Gastroesophageal sphincter (tissue), 4 donors: ENCODE measurements at regions not wholly inside any gene's neighbourhood (a gene's known extent, or its start where the extent isn't known, plus 50 kb on each side); places are given as distances from the start of the nearest gene placed in this dataset.

Experiments used
- ATAC-seq: fragments of 150-250 bp; one replicate; pipeline ENCODE4 v1.9.1; 2016; ENCODE audit warnings: mild to moderate bottlenecking, moderate library complexity
- H3K27ac ChIP-seq, 4 donors: fragments of 200-600 bp; sonication (generic) in 3 of 4; 1 replicate in 3 of 4; 2 replicates in 1 of 4; pipeline ENCODE4 v1.5.1; 2016 to 2019
- H3K27me3 ChIP-seq: fragments of 200-600 bp; sonication (generic); one replicate; pipeline ENCODE4 v1.5.1; 2019
- H3K36me3 ChIP-seq, 2 donors: fragments of 200-600 bp; sonication (generic); one replicate each; pipeline ENCODE4 v1.5.1; 2019; ENCODE audit warnings: control low read depth in 1 of 2
- H3K4me1 ChIP-seq, 3 donors: fragments of 200-600 bp; sonication (generic); 1 replicate in 2 of 3; 2 replicates in 1 of 3; pipeline ENCODE4 v1.5.1; 2016 to 2019; ENCODE audit warnings: control low read depth in 2 of 3
- H3K4me3 ChIP-seq, 2 donors: fragments of 200-600 bp; sonication (generic); one replicate each; pipeline ENCODE4 v1.5.1; 2019; ENCODE audit warnings: mild to moderate bottlenecking in 1 of 2, moderate library complexity in 1 of 2
- H3K9me3 ChIP-seq, 3 donors: fragments of 200-600 bp; sonication (generic); one replicate each; pipeline ENCODE4 v1.5.1; 2017 to 2019; ENCODE audit warnings: control low read depth in 2 of 3
- EP300 ChIP-seq: sonication (generic); formaldehyde crosslinking; IDR thresholded peaks from one replicate; pipeline ENCODE4 v1.6.1; 2017; ENCODE audit warnings: antibody characterized with exemption, mild to moderate bottlenecking
- POLR2A ChIP-seq, 2 donors: fragments of 450-650 bp; IDR thresholded peaks; one replicate each; pipeline ENCODE4 v1.6.1; 2017; ENCODE audit warnings: antibody characterized with exemption in 2 of 2, mild to moderate bottlenecking in 2 of 2, moderate library complexity in 1 of 2
- POLR2AphosphoS5 ChIP-seq: sonication (generic); formaldehyde crosslinking; IDR thresholded peaks from one replicate; pipeline ENCODE4 v1.6.1; 2017; ENCODE audit warnings: antibody characterized with exemption
- whole genome bisulfite sequencing, 2 donors: methylation state at CpG; one replicate each; pipeline ENCODE4 v1.1.5; 2018; ENCODE audit warnings: low coverage in 1 of 2; 5-methylcytosine and 5-hydroxymethylcytosine counted together
- TF ChIP-seq, protein P1 (sequence below), 4 experiments: fragments of 200-600 bp in 2 of 4; fragments of 450-650 bp in 2 of 4; sonication (generic) in 1 of 4; IDR thresholded peaks; one replicate each; pipeline ENCODE4 v1.5.1; 2017 to 2019; ENCODE audit warnings: antibody characterized with exemption in 4 of 4, mild to moderate bottlenecking in 2 of 4, moderate library complexity in 2 of 4

GRCh38 chr6:44036196-44036595 lies 91.1 kb downstream of the MRPL14 start:
- peaks cover 0 to 15% (median 1%) of the 10 kb centered on the region in 3 donors for H3K4me1 ChIP-seq
- H3K27me3 ChIP-seq, result no peaks in the 10 kb centered on the region
- TF ChIP-seq, protein P1, sequence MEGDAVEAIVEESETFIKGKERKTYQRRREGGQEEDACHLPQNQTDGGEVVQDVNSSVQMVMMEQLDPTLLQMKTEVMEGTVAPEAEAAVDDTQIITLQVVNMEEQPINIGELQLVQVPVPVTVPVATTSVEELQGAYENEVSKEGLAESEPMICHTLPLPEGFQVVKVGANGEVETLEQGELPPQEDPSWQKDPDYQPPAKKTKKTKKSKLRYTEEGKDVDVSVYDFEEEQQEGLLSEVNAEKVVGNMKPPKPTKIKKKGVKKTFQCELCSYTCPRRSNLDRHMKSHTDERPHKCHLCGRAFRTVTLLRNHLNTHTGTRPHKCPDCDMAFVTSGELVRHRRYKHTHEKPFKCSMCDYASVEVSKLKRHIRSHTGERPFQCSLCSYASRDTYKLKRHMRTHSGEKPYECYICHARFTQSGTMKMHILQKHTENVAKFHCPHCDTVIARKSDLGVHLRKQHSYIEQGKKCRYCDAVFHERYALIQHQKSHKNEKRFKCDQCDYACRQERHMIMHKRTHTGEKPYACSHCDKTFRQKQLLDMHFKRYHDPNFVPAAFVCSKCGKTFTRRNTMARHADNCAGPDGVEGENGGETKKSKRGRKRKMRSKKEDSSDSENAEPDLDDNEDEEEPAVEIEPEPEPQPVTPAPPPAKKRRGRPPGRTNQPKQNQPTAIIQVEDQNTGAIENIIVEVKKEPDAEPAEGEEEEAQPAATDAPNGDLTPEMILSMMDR (IDR thresholded peaks at IDR 0.05), result no peak
- no peak for TF ChIP-seq POLR2A (IDR thresholded peaks at IDR 0.05)
- no peak for TF ChIP-seq EP300
- no peak for TF ChIP-seq POLR2AphosphoS5
- ATAC-seq, result no peak
- H3K9me3 ChIP-seq, result no peaks in the 10 kb centered on the region
- H3K36me3 ChIP-seq, result no peaks in the 10 kb centered on the region
- H3K27ac ChIP-seq, result no peak overlapping the region
- H3K4me3 ChIP-seq, result no peak overlapping the region
- WGBS, 2 donors, result 81% methylated on average over 2 of the region's 2 CpGs; no CpG with 5 or more reads in 1 of the 2 donors

DNA sequence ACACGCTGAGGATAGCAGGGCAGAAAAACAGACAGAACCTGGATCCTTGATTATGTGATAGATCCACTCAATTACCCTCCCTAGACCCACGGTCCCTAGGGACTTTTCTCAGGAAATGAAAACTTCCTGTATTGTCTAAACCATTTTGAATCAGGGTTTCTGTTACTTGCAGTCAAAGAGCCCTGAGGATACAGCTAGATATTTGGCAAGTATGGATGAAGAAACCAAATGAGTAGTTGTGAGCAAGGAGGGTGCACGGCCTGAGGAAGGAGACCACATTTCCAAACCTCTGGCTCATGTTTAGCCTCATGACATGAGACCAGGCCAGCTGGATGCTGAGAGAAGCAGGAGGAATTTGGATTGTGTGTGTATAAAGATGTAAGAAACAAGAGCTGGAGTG lies 91.6 kb downstream of the MRPL14 start:
- H3K9me3 ChIP-seq, result no peaks in the 10 kb centered on the region
- H3K27ac ChIP-seq, result no peak overlapping the region
- H3K36me3 ChIP-seq, result no peaks in the 10 kb centered on the region
- peak; percentile 85 for ATAC-seq
- 58 to 60% methylated on average over 3 of the region's 3 CpGs for WGBS, 2 donors
- no peaks in the 10 kb centered on the region for H3K27me3 ChIP-seq
- no peak for TF ChIP-seq POLR2A (IDR thresholded peaks at IDR 0.05)
- no peak for TF ChIP-seq EP300
- TF ChIP-seq, protein P1 (IDR thresholded peaks at IDR 0.05), result no peak
- no peak for TF ChIP-seq POLR2AphosphoS5
- no peak overlapping the region for H3K4me3 ChIP-seq
- H3K4me1 ChIP-seq, result peaks cover 0 to 10% (median 0%) of the 10 kb centered on the region in 3 donors

DNA sequence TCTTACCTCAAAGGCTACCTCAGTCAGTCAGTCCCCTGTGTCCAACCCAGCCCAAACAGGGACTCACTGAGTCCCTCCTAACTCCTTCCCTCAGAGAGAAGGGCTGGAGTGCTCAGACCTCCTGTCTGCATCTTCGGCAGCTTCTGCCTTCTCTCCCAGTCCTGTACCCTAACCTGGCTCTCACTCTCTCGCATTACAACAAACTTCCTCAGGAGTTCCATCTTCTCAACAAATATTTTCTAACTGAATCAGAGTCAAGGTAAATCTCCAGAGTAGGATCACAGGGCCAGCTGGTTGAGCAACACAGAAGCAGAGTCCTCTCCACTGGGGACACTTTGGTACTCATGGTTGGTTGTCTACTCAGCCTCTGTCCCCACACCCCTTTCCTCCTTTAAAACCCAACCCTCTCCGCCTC lies 92.3 kb downstream of the MRPL14 start:
- TF ChIP-seq, protein P1 (IDR thresholded peaks at IDR 0.05), result no peak
- TF ChIP-seq EP300 (no peak), POLR2AphosphoS5 (no peak), POLR2A (IDR thresholded peaks at IDR 0.05) (no peak)
- peak; percentile 28 for ATAC-seq
- peak overlapping the region in 1 of 4 donors; percentile 6 for H3K27ac ChIP-seq

GRCh38 chr6:44034391-44034861 lies 92.8 kb downstream of the MRPL14 start:
- TF ChIP-seq EP300, result no peak
- no peak for TF ChIP-seq POLR2A (IDR thresholded peaks at IDR 0.05)
- TF ChIP-seq, protein P1 (IDR thresholded peaks at IDR 0.05), result no peak
- TF ChIP-seq POLR2AphosphoS5, result no peak
- WGBS, 2 donors, result 100% methylated on average over 2 of the region's 4 CpGs; no CpG with 5 or more reads in 1 of the 2 donors
- no peaks in the 10 kb centered on the region for H3K27me3 ChIP-seq
- H3K4me1 ChIP-seq, result peaks cover 0 to 6% (median 0%) of the 10 kb centered on the region in 3 donors
- no peak overlapping the region for H3K4me3 ChIP-seq
- ATAC-seq, result no peak
- H3K36me3 ChIP-seq, result no peaks in the 10 kb centered on the region
- H3K27ac ChIP-seq, result no peak overlapping the region
- no peaks in the 10 kb centered on the region for H3K9me3 ChIP-seq

More for the DNA sequence above, 92.3 kb downstream of the MRPL14 start:
- H3K27me3 ChIP-seq, result no peaks in the 10 kb centered on the region
- WGBS, 2 donors, result 89 to 100% methylated on average over 1 to 2 of the region's 3 CpGs
- H3K4me3 ChIP-seq, result no peak overlapping the region
- H3K9me3 ChIP-seq, result no peaks in the 10 kb centered on the region
- H3K36me3 ChIP-seq, result no peaks in the 10 kb centered on the region
- H3K4me1 ChIP-seq, result peaks cover 0 to 6% (median 0%) of the 10 kb centered on the region in 3 donors

DNA sequence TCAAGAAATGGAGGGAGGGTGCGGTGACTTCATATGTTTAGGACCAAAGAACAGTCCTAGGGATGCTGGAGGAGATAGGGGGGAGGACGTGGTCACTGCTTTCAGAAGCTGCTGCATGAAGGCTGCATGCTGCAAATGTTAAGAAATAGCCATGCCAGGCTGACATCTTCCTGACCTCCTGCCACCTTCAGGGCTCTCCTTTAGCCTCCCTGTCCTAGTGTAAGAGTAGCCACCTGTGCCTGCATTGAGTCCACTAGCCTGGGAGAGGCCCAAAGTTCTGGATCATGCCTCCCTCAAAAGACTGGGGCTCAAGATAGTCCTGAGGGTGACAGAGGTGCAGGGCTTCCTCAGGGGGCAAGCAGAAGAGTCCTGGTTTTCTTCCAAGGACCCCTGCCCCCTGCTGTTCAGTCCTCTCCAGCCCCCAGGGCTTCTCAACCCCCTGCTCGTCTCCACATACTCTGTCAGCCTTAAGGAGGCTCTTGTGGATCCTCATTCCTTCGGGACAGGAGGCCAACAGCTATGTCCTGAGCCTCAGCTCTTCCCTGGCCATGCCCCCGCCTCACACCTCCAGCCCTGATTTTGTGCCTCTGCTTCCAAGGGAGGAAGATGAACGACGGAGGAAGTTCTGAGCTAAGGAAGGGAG lies 96.3 kb downstream of the MRPL14 start:
- TF ChIP-seq EP300 (no peak), POLR2AphosphoS5 (no peak), POLR2A (IDR thresholded peaks at IDR 0.05) (no peak)
- TF ChIP-seq, protein P1 (IDR thresholded peaks at IDR 0.05), result no peak
- ATAC-seq, result no peak
- 80 to 87% methylated on average over 1 to 3 of the region's 7 CpGs for WGBS, 2 donors

More for the DNA sequence above, 96.3 kb downstream of the MRPL14 start:
- Histone ChIP-seq H3K27ac (no peak overlapping the region), H3K4me1 (peaks cover 0 to 14% (median 0%) of the 10 kb centered on the region in 3 donors), H3K36me3 (no peaks in the 10 kb centered on the region), H3K9me3 (no peaks in the 10 kb centered on the region), H3K4me3 (no peak overlapping the region), H3K27me3 (no peaks in the 10 kb centered on the region)
